ENCODE measurements at regions not wholly inside any gene's neighbourhood (a gene's known extent, or its start where the extent isn't known, plus 50 kb on each side); places are given as distances from the start of the nearest gene placed in this dataset.

GRCh38 chr4:121255986-121256750 is 92.0 kb upstream of the TNIP3 start:
- TF ChIP-seq POLR2AphosphoS5 (IDR thresholded peaks at IDR 0.05; ENCODE audit: low read depth, low read length) (no peak), POLR2A (IDR thresholded peaks at IDR 0.05; ENCODE audit: insufficient read depth in 1 of 2, low read depth in 2 of 2, low read length in 2 of 2) (no peak), MYNN (CRISPR knock-in tag; IDR thresholded peaks at IDR 0.05; ENCODE audit: low read depth) (no peak), SAFB2 (CRISPR knock-in tag; IDR thresholded peaks at IDR 0.05; ENCODE audit: borderline replicate concordance, low read depth) (no peak), BCLAF1 (IDR thresholded peaks at IDR 0.05) (no peak), CTCF (CRISPR knock-in tag; IDR thresholded peaks at IDR 0.05) (no peak), KMT2B (CRISPR knock-in tag; IDR thresholded peaks at IDR 0.05) (no peak), SPEN (CRISPR knock-in tag; IDR thresholded peaks at IDR 0.05; ENCODE audit: low read depth) (no peak), USF2 (IDR thresholded peaks at IDR 0.05; ENCODE audit: low read depth, low read length) (no peak), USF2 (CRISPR knock-in tag; IDR thresholded peaks at IDR 0.05; ENCODE audit: borderline replicate concordance) (no peak), SNAI1 (CRISPR knock-in tag; IDR thresholded peaks at IDR 0.05; ENCODE audit: borderline replicate concordance) (no peak), TCF7L2 (IDR thresholded peaks at IDR 0.05; ENCODE audit: low read depth, low read length) (no peak), ZBTB34 (CRISPR knock-in tag; IDR thresholded peaks at IDR 0.05) (no peak), REST (IDR thresholded peaks at IDR 0.05; ENCODE audit: borderline replicate concordance in 1 of 2, low read depth in 1 of 2, low read length in 2 of 2) (no peak)
